Eye (tissue), 1 donor: ENCODE measurements at regions not wholly inside any gene's neighbourhood (a gene's known extent, or its start where the extent isn't known, plus 50 kb on each side); places are given as distances from the start of the nearest gene placed in this dataset.

Experiments used
- DNase-seq: peaks from one replicate; pipeline ENCODE4 v3.0.0-alpha.2; 2015

GRCh38 chr4:108325561-108325960 is 156.8 kb upstream of the LEF1 start:
- DNase-seq, result no peak

- DNase-seq, result no peak
Measured at GRCh38 chr4:108324450-108324849, 155.7 kb upstream of the LEF1 start.

- no peak for DNase-seq
Measured at GRCh38 chr4:108322497-108322896, 153.8 kb upstream of the LEF1 start.

- no peak for DNase-seq
Measured at GRCh38 chr4:108320061-108320460, 151.3 kb upstream of the LEF1 start.

GRCh38 chr4:108317377-108317776 is 148.6 kb upstream of the LEF1 start:
- DNase-seq, result no peak

DNA sequence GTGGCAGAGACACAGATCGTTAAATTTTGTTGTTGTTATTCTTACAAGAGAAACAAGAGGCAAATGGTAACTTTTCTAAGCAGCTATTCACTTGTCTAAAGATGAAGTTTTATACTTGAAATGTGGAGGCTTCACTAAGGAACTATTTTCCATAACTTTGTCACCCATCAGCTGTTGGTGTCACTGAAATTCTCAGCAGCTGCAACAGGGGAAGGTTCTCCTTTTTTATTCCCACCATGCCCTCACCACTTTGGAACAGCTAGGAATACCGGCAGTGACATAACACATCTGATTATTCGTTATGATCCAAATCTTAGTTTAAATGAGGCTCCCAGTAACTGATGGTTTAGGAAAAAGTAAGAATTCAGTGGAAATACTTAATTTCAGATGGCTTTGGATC is 147.0 kb upstream of the LEF1 start:
- no peak for DNase-seq

DNA sequence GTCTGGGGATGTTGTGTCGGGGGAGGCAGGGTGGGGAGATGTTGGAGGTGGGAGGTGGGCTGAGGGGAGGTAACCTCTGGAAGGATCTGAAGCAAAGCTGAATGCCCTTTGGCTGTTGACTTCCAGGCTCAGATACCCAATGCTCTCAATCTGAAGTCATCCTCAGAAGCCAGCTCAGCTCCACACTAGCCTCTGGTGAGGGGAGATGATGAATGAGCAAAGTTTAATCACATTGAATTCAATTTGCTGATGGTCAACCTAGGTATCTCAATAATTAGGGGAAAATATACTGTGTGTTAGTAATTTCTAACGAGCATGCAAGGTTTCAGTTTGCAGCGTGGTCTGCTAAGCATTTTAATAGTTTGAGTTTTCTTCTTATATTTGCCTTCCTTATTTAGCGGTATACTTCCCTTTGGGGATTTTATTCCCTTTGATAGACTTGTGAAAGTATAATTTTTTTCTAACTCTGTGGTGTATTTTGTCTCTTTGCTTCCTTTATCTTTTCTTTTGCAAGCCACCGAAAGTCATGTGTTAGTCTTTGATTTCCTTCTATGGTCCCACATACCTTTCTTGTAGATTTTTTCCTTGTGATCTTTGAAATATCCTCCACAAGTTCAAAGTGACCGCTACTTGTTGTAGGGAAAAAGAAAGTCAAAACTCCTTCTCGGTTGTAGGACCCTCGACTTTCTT is 146.3 kb upstream of the LEF1 start:
- no peak for DNase-seq

DNA sequence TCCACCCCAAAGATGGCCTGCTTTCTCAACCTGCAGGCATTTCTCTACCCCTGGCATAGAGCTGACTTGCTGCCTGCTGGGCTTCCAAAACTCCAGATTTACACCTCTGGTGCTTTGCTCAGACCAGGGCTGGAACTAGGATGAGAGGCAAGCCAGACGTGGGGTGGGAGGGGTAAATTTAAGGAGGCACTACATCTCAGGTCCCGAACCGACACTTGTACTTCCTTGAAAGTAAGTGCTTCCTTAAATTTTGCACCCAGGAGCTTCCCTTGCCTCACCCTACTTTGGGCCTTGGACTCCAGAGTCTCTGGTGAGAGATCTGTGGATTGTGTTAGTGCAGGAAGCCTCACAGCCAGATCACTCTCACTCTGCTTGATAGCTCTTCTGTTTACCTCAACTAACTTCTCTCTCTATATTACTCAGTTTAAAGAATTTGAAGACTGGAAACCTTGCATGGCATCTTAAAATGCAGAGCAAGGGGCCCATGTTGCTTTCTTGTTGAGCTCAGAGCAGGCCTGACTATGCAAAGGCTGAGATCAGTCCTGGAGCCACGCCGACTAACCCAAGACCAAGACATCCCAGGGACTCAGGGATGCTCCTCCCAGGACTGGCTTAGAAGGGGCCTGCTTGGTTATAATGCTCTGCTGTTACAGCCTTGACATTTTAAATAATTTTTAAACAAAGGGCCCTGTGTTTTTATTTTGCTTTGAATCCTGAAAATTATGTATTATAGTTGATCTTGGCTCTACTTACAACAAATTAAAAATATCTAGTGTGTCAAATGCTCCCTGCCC is 145.0 kb upstream of the LEF1 start:
- DNase-seq, result no peak

DNA sequence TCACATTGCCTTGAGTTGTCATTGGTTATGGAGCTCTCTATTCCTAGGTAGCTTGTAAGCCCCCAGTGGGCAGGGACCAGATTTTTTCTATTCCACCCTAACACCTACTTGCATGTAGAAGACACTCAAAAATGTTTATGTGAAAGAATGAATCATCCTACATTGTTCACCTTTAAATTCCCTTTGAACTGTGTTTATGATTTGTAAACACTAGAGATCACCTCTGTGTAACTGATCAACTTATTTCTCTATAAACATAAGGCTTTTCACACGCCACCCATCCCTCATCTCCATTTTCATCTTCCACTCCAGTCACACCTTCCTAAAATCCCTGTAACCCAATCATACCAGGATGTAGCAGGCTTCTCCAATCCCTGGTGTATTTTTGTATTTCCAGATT is 142.6 kb upstream of the LEF1 start:
- DNase-seq, result no peak

DNA sequence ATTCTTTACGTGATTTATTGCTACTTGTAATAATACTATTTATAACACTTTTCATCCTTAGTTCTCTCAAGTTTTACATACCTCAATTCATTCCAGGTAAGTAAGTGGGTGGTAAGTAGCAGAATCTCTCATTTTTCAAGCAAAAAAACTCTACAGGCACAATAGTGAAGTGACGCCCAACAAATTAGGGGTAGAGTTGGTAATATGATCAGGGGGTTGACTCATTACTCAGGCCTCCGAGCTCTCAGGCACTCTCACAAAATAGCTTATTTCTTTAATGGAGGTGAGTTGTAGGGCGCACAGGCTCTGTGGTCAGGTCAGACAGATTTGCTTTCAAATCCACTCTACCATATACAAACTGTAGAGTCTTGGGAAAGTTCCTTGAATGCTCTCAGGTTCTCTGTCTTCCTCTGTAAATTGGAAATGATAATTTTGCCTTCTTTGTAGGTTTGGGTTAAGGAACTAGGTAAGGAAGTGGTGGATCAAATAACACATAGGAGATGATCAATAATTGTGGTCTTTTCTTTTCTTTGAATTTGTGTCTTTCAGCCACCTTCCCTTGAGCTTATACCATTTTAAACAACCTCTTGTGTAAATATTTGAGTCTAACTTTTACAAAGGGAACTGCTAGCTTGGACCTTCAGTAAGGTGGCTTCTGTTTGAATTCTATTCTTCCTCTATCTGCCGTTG is 134.9 kb upstream of the LEF1 start:
- no peak for DNase-seq

DNA sequence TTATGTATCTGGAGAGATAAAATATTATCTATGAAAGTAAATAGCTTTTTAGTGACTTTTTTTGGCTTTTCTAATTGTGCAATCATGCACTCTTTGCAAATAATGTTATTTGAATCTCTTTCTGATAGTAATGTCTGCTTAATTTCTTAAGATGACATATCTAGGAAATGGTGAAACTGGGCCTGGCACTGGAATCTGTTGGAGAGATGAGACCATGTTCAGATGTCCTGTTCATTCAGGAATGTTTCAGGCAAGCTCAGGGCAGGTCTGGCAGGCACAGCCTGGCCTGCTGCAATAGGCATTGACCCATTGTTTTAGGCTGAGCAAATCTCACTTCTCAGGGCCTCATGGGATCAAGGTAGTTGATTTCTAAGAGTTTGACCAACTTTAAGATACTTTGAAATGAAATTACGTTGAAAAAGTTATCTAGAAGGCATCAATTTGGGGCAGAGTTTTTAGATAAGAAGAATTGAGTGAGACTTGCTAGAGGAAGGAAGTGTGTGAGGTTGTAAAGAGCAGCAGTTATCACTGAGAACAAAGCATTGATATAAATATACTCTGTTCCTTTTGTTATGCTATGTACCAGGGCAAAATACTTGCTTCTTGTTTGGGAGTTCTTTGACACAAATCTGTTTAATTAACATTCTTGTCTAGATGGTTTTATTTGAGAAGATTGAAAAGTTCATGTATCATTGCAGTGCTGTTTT is 133.0 kb upstream of the LEF1 start:
- no peak for DNase-seq

DNA sequence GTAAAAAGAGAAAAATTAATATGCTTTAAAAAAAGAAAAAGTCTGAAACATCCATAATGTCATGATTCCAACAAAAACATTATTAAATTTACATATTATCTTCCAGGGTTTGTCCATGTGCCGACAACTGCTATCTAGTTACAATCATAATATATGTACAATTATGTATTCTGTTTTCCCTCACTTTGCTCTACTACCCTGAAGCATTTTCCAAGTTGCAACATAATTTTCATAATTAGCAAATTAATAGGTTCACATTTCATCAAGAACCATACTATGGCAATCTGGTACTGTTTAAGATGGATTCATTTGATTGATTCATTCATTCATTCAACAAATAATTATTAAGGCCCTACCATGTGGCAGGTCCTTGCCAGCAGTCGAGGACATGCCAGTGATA is 128.9 kb upstream of the LEF1 start:
- DNase-seq, result no peak

DNA sequence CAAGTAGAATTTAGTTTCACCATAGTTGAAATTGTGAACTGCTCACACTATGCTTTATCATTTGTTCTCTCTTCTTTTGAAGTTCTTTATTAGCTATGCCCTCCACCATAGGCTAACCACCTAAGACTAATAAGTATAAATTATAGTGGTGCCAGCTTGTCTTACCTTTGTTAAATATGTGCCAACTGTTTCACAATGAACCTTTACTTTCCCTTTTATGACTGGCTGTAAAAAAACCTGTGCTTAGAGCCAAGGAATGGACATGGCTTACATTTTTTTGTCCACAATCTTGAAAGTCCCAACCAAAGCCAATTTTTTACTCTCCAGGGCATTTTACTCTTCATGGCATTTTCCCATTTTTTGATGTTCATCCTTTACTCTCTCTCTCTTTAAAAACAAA is 123.5 kb upstream of the LEF1 start:
- DNase-seq, result no peak

- no peak for DNase-seq
Measured at GRCh38 chr4:108291137-108291536, 122.4 kb upstream of the LEF1 start.

DNA sequence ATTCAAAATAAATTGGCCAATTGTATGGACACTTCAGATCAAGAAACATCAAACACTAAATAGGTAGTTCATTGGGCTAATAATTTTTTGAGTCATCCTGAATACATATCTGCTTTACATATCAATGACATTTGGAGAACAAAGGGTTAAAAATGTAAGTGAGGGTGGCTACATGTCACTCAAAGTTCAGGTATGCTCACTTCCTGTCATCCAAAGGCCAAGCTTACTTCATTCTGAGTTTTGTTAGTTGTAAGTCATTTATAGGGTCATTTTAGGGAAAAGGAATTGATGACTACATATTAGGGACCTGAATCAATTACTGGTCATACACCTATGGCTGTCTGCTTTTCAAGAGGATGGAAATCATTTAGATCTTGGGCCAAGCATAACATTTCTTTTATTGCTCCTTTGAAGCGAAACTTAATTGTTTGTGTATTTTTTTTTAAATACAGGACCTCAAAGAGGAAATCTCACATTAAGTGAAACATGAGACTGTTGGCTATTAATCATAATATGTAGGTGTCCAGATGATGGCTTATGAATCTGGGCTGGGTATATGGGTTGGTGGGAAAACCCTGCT is 119.2 kb upstream of the LEF1 start:
- no peak for DNase-seq

DNA sequence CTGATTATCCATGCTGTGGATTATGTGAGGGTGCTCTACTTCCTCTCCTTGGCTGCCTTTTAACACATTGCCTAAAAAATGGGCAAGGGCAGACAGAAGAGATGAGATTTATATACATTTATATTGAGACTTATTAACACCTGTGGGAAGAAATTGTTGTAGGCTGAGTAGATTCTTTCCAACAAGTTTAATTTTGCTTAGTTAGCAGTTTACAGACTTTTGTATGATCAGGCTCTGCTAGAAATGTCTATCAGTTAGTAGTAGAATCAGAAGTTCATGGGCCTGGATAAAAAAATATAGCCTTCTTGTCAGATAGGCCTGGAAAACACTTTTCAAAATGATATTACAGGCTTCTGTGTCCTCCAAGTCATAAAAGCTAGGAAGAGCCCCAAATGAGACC is 111.3 kb upstream of the LEF1 start:
- DNase-seq, result no peak

DNA sequence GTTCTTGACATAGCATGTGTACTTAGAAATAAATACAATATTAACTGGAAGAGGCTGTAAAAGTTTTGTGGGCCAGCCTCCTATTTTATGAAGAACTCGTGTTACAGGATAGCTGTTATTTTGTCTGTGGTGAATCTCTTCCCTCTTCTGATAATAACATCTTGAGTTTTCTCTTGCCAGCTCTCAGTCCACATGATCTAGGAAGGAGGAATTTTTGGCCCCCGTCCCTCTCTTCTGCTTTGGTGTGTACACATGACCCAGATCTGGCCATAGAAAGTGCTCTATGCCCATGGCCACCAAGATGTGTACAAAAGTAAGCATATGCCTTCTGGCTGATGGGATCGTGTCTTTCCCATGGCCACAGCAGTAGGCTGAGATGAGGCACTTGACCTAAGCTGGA is 108.0 kb upstream of the LEF1 start:
- DNase-seq, result no peak

- no peak for DNase-seq
Measured at GRCh38 chr4:108272986-108273385, 104.3 kb upstream of the LEF1 start.

GRCh38 chr4:108272561-108272960 is 103.8 kb upstream of the LEF1 start:
- no peak for DNase-seq

DNA sequence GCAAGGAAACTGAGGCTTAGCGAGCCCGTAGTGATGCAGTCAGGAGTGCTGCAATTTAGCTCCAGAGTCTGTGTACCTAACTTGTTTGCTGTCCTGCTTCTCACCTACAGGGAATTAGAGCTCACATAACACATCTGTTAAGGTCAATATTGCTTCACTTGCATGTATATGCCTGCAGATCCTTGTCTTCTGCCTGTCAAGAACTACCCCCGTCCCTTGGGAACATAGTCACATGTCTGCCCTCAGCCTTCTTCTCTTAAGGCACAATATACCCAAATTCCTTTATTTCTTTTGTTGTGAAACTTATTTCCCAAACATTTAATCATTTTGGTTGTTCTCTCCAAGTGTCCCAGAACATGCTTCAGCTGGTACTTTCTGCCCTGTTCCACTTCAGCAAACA is 103.3 kb upstream of the LEF1 start:
- DNase-seq, result no peak

GRCh38 chr4:108270466-108271450 is 102.0 kb upstream of the LEF1 start:
- DNase-seq, result no peak

- DNase-seq, result no peak
Measured at GRCh38 chr4:108264693-108265092, 96.0 kb upstream of the LEF1 start.
